ENCODE measurements at regions not wholly inside any gene's neighbourhood (a gene's known extent, or its start where the extent isn't known, plus 50 kb on each side); places are given as distances from the start of the nearest gene placed in this dataset.
"Not testable (repeated sequence)": the region's sequence is repeated elsewhere in the genome, so short reads cannot be mapped to it uniquely, and the experiment has no call there.

DNA sequence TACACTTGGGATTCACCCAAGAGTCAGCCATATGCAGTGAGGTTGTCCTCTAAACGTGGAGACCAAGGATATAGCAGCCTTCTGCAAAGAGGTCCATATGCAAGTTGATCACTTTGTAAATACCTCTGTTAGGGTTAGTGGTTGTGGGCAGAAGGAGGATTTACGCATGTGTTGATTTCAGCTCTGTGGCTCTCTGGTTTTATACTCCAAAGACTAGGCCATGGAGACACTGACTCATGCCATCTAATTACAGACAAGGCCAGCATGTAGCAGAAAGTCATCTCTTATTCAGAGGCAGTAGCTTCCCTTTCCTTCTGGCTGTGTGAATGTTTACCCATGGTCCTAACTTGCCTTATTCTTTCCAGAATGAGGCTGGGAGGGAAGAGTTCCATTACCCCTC is 140.9 kb upstream of the GOLGA6L4 start:
- not testable (repeated sequence) for H3K9me3 ChIP-seq (ENCODE audit: insufficient read depth, low read length); H3K9ac ChIP-seq (ENCODE audit: insufficient read length, low read depth); DNase-seq (ENCODE audit: low read depth, low spot score)

DNA sequence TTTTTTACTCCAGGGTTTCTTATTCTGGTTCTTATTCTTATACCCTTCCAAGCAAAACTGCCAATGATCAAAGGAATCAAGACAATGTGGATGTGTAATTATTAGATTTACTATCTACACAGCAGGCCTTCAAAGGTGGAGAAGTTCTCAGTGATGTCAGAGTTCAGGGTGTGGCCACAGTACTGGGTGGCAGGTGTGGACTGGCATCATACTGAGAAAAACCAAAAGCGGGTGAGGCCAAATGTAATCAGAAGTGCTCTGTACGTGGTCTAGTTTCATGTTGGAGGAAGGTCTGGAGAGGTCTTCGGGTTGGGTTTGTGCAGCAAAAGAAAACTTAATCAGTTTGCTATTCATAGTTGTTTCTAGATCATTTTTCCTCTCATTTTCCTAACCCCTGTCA is 138.5 kb upstream of the GOLGA6L4 start:
- not testable (repeated sequence) for H3K36me3 ChIP-seq (ENCODE audit: insufficient read depth, insufficient read length, low read length); H3K9me3 ChIP-seq (ENCODE audit: insufficient read depth, low read length); H3K4me3 ChIP-seq (ENCODE audit: insufficient read length, low read depth); H3K4me1 ChIP-seq (ENCODE audit: insufficient read depth, insufficient read length); H3K9ac ChIP-seq (ENCODE audit: insufficient read length, low read depth); H3K27me3 ChIP-seq (ENCODE audit: insufficient read depth, insufficient read length); DNase-seq (ENCODE audit: low read depth, low spot score)

More for the DNA sequence above, 140.9 kb upstream of the GOLGA6L4 start:
- not testable (repeated sequence) for H3K36me3 ChIP-seq (ENCODE audit: insufficient read depth, insufficient read length, low read length); H3K27me3 ChIP-seq (ENCODE audit: insufficient read depth, insufficient read length); H3K4me3 ChIP-seq (ENCODE audit: insufficient read length, low read depth); H3K4me1 ChIP-seq (ENCODE audit: insufficient read depth, insufficient read length)

DNA sequence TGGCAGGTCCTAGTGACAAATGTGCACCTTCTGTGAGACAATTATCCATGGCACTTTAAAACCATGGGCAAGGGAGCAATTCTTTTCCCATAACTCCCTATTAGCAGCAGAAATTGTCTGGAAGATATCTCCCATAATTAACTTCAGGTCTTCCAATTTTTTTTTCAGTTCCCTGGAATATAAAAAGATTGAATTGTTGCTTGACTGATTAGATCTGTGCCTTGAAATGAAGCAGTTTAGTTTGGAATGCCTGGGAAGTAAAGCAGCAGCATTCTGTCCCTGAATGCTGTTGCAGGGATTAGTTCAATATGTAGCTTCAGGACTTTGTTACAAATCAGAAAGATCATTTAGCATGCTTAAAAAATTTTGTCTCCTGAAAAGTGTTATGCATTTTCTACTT is 137.0 kb upstream of the GOLGA6L4 start:
- Histone ChIP-seq H3K4me3 (ENCODE audit: insufficient read length, low read depth) (no peak overlapping the region), H3K4me1 (ENCODE audit: insufficient read depth, insufficient read length) (no peaks in the 10 kb centered on the region), H3K36me3 (ENCODE audit: insufficient read depth, insufficient read length, low read length) (no peaks in the 10 kb centered on the region), H3K27me3 (ENCODE audit: insufficient read depth, insufficient read length) (no peaks in the 10 kb centered on the region), H3K9ac (ENCODE audit: insufficient read length, low read depth) (no peak overlapping the region), H3K9me3 (ENCODE audit: insufficient read depth, low read length) (no peaks in the 10 kb centered on the region)
- DNase-seq (ENCODE audit: low read depth, low spot score) = no peak
- TF ChIP-seq ZNF274 (IDR thresholded peaks at IDR 0.05; ENCODE audit: low read depth, low read length) (no peak), SUZ12 (IDR thresholded peaks at IDR 0.05; ENCODE audit: extremely low read depth, insufficient read depth, insufficient read length) (no peak), YY1 (IDR thresholded peaks at IDR 0.05; ENCODE audit: insufficient read depth, insufficient read length) (no peak)

DNA sequence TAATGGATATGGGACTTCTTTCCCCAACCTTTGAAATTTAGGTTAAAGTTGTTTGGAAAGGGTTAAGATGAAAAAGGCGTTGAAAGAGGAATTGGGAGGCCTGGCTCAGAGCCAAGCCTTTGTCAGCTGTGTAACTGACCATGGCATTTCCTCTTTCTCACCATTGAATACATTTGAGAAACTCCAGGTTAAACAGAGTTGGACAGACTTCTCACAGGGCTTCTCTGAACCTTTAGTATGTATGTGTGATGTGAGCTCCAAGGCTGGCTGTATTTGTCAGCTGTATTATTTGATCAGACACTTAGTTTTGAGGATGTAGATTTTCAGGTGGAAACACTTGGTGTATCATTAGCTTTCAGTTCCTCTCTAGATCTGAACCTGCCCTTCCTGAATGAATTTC is 136.4 kb upstream of the GOLGA6L4 start:
- H3K4me1 ChIP-seq (ENCODE audit: insufficient read depth, insufficient read length) = no peaks in the 10 kb centered on the region
- H3K4me3 ChIP-seq (ENCODE audit: insufficient read length, low read depth) = no peak overlapping the region
- no peak overlapping the region for H3K9ac ChIP-seq (ENCODE audit: insufficient read length, low read depth)
- no peaks in the 10 kb centered on the region for H3K9me3 ChIP-seq (ENCODE audit: insufficient read depth, low read length)
- H3K27me3 ChIP-seq (ENCODE audit: insufficient read depth, insufficient read length) = no peaks in the 10 kb centered on the region
- no peaks in the 10 kb centered on the region for H3K36me3 ChIP-seq (ENCODE audit: insufficient read depth, insufficient read length, low read length)
- no peak for DNase-seq (ENCODE audit: low read depth, low spot score)
- TF ChIP-seq SUZ12 (IDR thresholded peaks at IDR 0.05; ENCODE audit: extremely low read depth, insufficient read depth, insufficient read length) = no peak
- no peak for TF ChIP-seq ZNF274 (IDR thresholded peaks at IDR 0.05; ENCODE audit: low read depth, low read length)
- TF ChIP-seq YY1 (IDR thresholded peaks at IDR 0.05; ENCODE audit: insufficient read depth, insufficient read length) = no peak

DNA sequence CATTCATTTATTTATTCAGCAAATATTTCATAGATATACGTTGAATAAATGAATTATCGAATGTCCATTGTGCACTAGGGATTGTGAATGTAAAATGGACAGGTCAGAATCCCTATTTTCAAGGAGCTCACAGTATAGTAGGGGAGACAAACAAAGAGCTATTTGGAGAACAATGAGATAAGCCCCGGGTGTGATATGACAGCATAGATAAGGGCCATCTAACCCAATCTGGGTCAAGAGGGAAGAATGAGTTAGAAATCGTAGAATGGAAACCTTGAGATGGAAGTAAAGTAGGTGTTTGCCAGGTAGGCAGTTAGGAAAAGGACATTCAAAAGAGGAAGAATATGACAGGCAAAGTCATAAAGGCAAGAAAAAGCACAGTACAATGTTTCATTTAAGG is 132.2 kb upstream of the GOLGA6L4 start:
- no peak overlapping the region for H3K4me3 ChIP-seq (ENCODE audit: insufficient read length, low read depth)
- H3K27me3 ChIP-seq (ENCODE audit: insufficient read depth, insufficient read length) = no peaks in the 10 kb centered on the region
- no peaks in the 10 kb centered on the region for H3K4me1 ChIP-seq (ENCODE audit: insufficient read depth, insufficient read length)
- no peak for DNase-seq (ENCODE audit: low read depth, low spot score)
- no peak overlapping the region for H3K9ac ChIP-seq (ENCODE audit: insufficient read length, low read depth)
- no peaks in the 10 kb centered on the region for H3K36me3 ChIP-seq (ENCODE audit: insufficient read depth, insufficient read length, low read length)
- TF ChIP-seq SUZ12 (IDR thresholded peaks at IDR 0.05; ENCODE audit: extremely low read depth, insufficient read depth, insufficient read length) (no peak), YY1 (IDR thresholded peaks at IDR 0.05; ENCODE audit: insufficient read depth, insufficient read length) (no peak), ZNF274 (IDR thresholded peaks at IDR 0.05; ENCODE audit: low read depth, low read length) (no peak)
- no peaks in the 10 kb centered on the region for H3K9me3 ChIP-seq (ENCODE audit: insufficient read depth, low read length)

DNA sequence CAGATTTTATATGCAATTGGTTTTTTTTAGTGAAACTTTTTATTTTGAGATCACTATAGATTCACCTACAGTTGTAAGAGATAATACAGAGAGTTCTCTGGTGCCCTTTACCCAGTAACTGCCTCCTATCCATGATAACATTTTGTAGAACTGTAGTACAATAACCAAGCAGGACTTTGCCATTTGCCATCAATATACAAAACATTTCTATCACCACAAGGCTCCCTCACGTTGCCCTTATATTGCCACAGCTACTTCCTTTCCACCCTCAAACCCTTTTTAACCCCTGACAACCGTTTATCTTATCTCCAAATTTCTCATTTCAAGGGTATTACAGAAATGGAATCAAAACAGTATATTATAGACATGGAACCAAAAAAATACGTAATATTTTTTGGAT is 130.7 kb upstream of the GOLGA6L4 start:
- H3K27me3 ChIP-seq (ENCODE audit: insufficient read depth, insufficient read length) = no peaks in the 10 kb centered on the region
- H3K36me3 ChIP-seq (ENCODE audit: insufficient read depth, insufficient read length, low read length) = no peaks in the 10 kb centered on the region
- no peaks in the 10 kb centered on the region for H3K4me1 ChIP-seq (ENCODE audit: insufficient read depth, insufficient read length)
- no peak overlapping the region for H3K9ac ChIP-seq (ENCODE audit: insufficient read length, low read depth)
- no peak for TF ChIP-seq SUZ12 (IDR thresholded peaks at IDR 0.05; ENCODE audit: extremely low read depth, insufficient read depth, insufficient read length)
- no peak for TF ChIP-seq YY1 (IDR thresholded peaks at IDR 0.05; ENCODE audit: insufficient read depth, insufficient read length)
- no peak for TF ChIP-seq ZNF274 (IDR thresholded peaks at IDR 0.05; ENCODE audit: low read depth, low read length)
- H3K9me3 ChIP-seq (ENCODE audit: insufficient read depth, low read length) = no peaks in the 10 kb centered on the region
- no peak for DNase-seq (ENCODE audit: low read depth, low spot score)
- no peak overlapping the region for H3K4me3 ChIP-seq (ENCODE audit: insufficient read length, low read depth)

DNA sequence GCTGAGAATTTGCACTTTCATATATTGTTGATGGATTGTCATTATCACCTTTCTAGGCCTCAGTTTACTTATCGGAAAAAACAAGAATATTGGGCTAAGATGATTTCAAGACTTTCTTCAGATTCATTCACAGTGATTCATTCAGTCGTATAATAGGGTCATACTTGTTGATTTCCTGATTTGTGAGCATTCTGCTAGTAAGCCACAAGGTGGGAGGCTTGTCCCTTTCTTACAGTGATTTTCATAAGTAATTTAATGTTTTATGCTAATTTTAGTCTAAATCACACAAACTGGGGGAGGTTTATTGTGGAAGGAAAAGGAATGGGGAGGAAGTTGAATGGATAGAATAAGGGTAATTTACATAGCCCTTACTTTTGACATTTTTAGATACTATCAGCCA is 126.8 kb upstream of the GOLGA6L4 start:
- Histone ChIP-seq H3K9me3 (ENCODE audit: insufficient read depth, low read length) (no peaks in the 10 kb centered on the region), H3K4me1 (ENCODE audit: insufficient read depth, insufficient read length) (no peaks in the 10 kb centered on the region), H3K9ac (ENCODE audit: insufficient read length, low read depth) (no peak overlapping the region), H3K36me3 (ENCODE audit: insufficient read depth, insufficient read length, low read length) (no peaks in the 10 kb centered on the region), H3K27me3 (ENCODE audit: insufficient read depth, insufficient read length) (no peaks in the 10 kb centered on the region), H3K4me3 (ENCODE audit: insufficient read length, low read depth) (no peak overlapping the region)
- DNase-seq (ENCODE audit: low read depth, low spot score) = no peak
- TF ChIP-seq YY1 (IDR thresholded peaks at IDR 0.05; ENCODE audit: insufficient read depth, insufficient read length) (no peak), SUZ12 (IDR thresholded peaks at IDR 0.05; ENCODE audit: extremely low read depth, insufficient read depth, insufficient read length) (no peak), ZNF274 (IDR thresholded peaks at IDR 0.05; ENCODE audit: low read depth, low read length) (no peak)

DNA sequence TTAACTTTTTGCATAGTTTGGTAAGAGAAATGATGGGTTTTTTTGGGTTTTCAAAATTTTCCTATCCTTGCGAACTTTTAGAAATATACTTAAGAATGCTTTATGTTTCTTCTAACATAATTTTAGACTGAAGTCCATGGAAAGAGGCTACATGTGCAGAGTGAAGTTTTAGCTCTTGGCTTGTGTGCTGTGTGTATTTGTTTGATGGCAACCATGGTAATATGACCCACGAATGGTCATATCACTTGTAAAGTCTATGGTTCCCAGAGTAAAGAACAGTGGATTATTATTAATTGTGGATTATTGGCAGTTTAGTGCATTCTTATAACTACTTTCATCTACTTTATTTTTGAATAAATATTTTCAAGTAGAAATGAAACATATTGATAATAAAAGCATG is 124.0 kb upstream of the GOLGA6L4 start:
- no peaks in the 10 kb centered on the region for H3K36me3 ChIP-seq (ENCODE audit: insufficient read depth, insufficient read length, low read length)
- H3K9me3 ChIP-seq (ENCODE audit: insufficient read depth, low read length) = no peaks in the 10 kb centered on the region
- no peak overlapping the region for H3K9ac ChIP-seq (ENCODE audit: insufficient read length, low read depth)
- H3K27me3 ChIP-seq (ENCODE audit: insufficient read depth, insufficient read length) = no peaks in the 10 kb centered on the region
- no peaks in the 10 kb centered on the region for H3K4me1 ChIP-seq (ENCODE audit: insufficient read depth, insufficient read length)
- H3K4me3 ChIP-seq (ENCODE audit: insufficient read length, low read depth) = no peak overlapping the region
- DNase-seq (ENCODE audit: low read depth, low spot score) = no peak
- TF ChIP-seq YY1 (IDR thresholded peaks at IDR 0.05; ENCODE audit: insufficient read depth, insufficient read length) = no peak
- TF ChIP-seq ZNF274 (IDR thresholded peaks at IDR 0.05; ENCODE audit: low read depth, low read length) = no peak
- TF ChIP-seq SUZ12 (IDR thresholded peaks at IDR 0.05; ENCODE audit: extremely low read depth, insufficient read depth, insufficient read length) = no peak
